ENCODE measurements at regions not wholly inside any gene's neighbourhood (a gene's known extent, or its start where the extent isn't known, plus 50 kb on each side); places are given as distances from the start of the nearest gene placed in this dataset.

- ATAC-seq (ENCODE audit: low read depth), result no peak
- Histone ChIP-seq H3K9ac (ENCODE audit: low read depth, low read length) (no peak overlapping the region), H4K8ac (ENCODE audit: low read depth in 2 of 2, low read length in 2 of 2) (no peak overlapping the region), H4K20me1 (ENCODE audit: insufficient read depth, low read length) (no peaks in the 10 kb centered on the region), H2BK20ac (ENCODE audit: low read depth, low read length) (no peak overlapping the region), H3K9me3 (ENCODE audit: control insufficient read depth, insufficient read depth, low read length) (no peaks in the 10 kb centered on the region), H3K9me1 (ENCODE audit: insufficient read depth, low read length) (no peaks in the 10 kb centered on the region), H2BK15ac (ENCODE audit: low read depth, low read length) (no peak overlapping the region), H3K14ac (replicated peaks; ENCODE audit: low read depth, low read length) (no peak overlapping the region), H4K5ac (ENCODE audit: low read depth, low read length) (no peak overlapping the region), H2AK5ac (ENCODE audit: low read depth, low read length) (no peak overlapping the region), H2BK5ac (ENCODE audit: low read depth, low read length, poor library complexity, severe bottlenecking) (no peak overlapping the region), H3K23ac (ENCODE audit: low read depth, low read length) (no peak overlapping the region), H3K56ac (ENCODE audit: extremely low read depth, insufficient read depth, low read length) (no peak overlapping the region), H2BK120ac (ENCODE audit: low read depth, low read length) (no peak overlapping the region), H2AFZ (replicated peaks; ENCODE audit: low read length, poor library complexity) (no peak overlapping the region), H3K4me2 (ENCODE audit: low read depth, low read length) (no peak overlapping the region), H3K79me1 (ENCODE audit: low read depth in 1 of 2, low read length in 2 of 2) (no peaks in the 10 kb centered on the region), H3K4me1 (ENCODE audit: control insufficient read depth, insufficient read depth, low read length) (no peaks in the 10 kb centered on the region), H3K18ac (ENCODE audit: low read depth, low read length) (no peak overlapping the region), H3K4ac (ENCODE audit: low read depth, low read length) (no peak overlapping the region), H3K36me3 (ENCODE audit: control insufficient read depth, insufficient read depth, low read length) (no peaks in the 10 kb centered on the region), H2AK9ac (replicated peaks; ENCODE audit: low read depth, low read length, poor library complexity) (no peak overlapping the region), H4K91ac (ENCODE audit: insufficient read depth, low read depth, low read length) (no peak overlapping the region), H3K27me3 (ENCODE audit: control insufficient read depth, insufficient read depth, low read length) (no peaks in the 10 kb centered on the region), H3K27ac (ENCODE audit: insufficient read depth, low read length) (no peak overlapping the region), H3K4me3 (ENCODE audit: insufficient read depth, low read depth, low read length) (no peak overlapping the region)
- no peak for DNase-seq
- POLR2A ChIA-PET (ENCODE audit: unreplicated experiment), result no interaction called here
- no TSS peak for BruUV-seq (replicated peaks)
- TF ChIP-seq BHLHE40 (IDR thresholded peaks at IDR 0.05; ENCODE audit: low read depth, low read length) (no peak), RAD21 (IDR thresholded peaks at IDR 0.05; ENCODE audit: low read length) (no peak), MXI1 (IDR thresholded peaks at IDR 0.05; ENCODE audit: borderline replicate concordance, low read depth, low read length) (no peak), ELK1 (IDR thresholded peaks at IDR 0.05; ENCODE audit: borderline replicate concordance, low read depth, low read length) (no peak), RFX5 (IDR thresholded peaks at IDR 0.05; ENCODE audit: low read depth, low read length) (no peak), RCOR1 (IDR thresholded peaks at IDR 0.05; ENCODE audit: insufficient replicate concordance, low read length) (no peak), FOS (IDR thresholded peaks at IDR 0.05; ENCODE audit: low read depth, low read length) (no peak), USF2 (IDR thresholded peaks at IDR 0.05; ENCODE audit: low read depth, low read length) (no peak), CHD1 (IDR thresholded peaks at IDR 0.05; ENCODE audit: low read depth, low read length) (no peak), POLR2A (IDR thresholded peaks at IDR 0.05; ENCODE audit: low read depth, low read length) (no peak), SMC3 (IDR thresholded peaks at IDR 0.05; ENCODE audit: low read depth, low read length) (no peak), NFE2L2 (IDR thresholded peaks at IDR 0.05; ENCODE audit: low read depth, low read length) (no peak), CEBPB (IDR thresholded peaks at IDR 0.05; ENCODE audit: low read depth, low read length) (no peak), MAFK (IDR thresholded peaks at IDR 0.05; ENCODE audit: low read depth, low read length) (no peak), MAZ (IDR thresholded peaks at IDR 0.05; ENCODE audit: borderline replicate concordance, low read depth, low read length) (no peak)
- TF ChIP-seq, protein P1, sequence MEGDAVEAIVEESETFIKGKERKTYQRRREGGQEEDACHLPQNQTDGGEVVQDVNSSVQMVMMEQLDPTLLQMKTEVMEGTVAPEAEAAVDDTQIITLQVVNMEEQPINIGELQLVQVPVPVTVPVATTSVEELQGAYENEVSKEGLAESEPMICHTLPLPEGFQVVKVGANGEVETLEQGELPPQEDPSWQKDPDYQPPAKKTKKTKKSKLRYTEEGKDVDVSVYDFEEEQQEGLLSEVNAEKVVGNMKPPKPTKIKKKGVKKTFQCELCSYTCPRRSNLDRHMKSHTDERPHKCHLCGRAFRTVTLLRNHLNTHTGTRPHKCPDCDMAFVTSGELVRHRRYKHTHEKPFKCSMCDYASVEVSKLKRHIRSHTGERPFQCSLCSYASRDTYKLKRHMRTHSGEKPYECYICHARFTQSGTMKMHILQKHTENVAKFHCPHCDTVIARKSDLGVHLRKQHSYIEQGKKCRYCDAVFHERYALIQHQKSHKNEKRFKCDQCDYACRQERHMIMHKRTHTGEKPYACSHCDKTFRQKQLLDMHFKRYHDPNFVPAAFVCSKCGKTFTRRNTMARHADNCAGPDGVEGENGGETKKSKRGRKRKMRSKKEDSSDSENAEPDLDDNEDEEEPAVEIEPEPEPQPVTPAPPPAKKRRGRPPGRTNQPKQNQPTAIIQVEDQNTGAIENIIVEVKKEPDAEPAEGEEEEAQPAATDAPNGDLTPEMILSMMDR (conservative IDR thresholded peaks at IDR 0.05; ENCODE audit: low read depth, low read length), result no peak
- dilution Hi-C loops (cut with HindIII; ENCODE audit: low sequenced_read_pairs, unreplicated experiment), result no loop called here
- CTCF ChIA-PET, result no interaction called here
- in situ Hi-C loops (cut with MboI; ENCODE audit: low sequenced_read_pairs), result no loop called here
- intact Hi-C loops (cut with micrococcal nuclease), result no loop called here
Observed at GRCh38 chr3:130243808-130244207, 101.7 kb upstream of the COL6A5 start.
